Panc1 (cell line): ENCODE measurements at regions not wholly inside any gene's neighbourhood (a gene's known extent, or its start where the extent isn't known, plus 50 kb on each side); places are given as distances from the start of the nearest gene placed in this dataset.
"Not testable (repeated sequence)": the region's sequence is repeated elsewhere in the genome, so short reads cannot be mapped to it uniquely, and the experiment has no call there.

Experiments used
- ATAC-seq: fragments of 200-7000 bp; cut with Tn5 transposase; 2 replicates; pipeline ENCODE4 v1.9.1; 2020; ENCODE audit warnings: mild to moderate bottlenecking, moderate library complexity
- BruUV-seq: library from RNA; stranded (reverse); fragments of 400-500 nt; replicated peaks from 2 replicates; lab custom pipeline; 2021; lab: Mats Ljungman, UMichigan
- CTCF ChIA-PET: fragments of 300-600 bp; sonication (Branson Sonifier 250); formaldehyde crosslinking; loops from one replicate; lab custom pipeline; 2022; ENCODE audit warnings: antibody characterized with exemption; lab: Charles Lee
- POLR2A ChIA-PET: fragments of 300-600 bp; sonication (Branson Sonifier 250); formaldehyde crosslinking; loops from one replicate; lab custom pipeline; 2022; ENCODE audit warnings: antibody characterized with exemption; lab: Charles Lee
- DNase-seq: peaks from one replicate; pipeline ENCODE4 v3.0.0-alpha.2; 2010; ENCODE audit warnings: low read depth, low spot score
- H3K27ac ChIP-seq: 2 replicates; pipeline ENCODE4 v1.5.1; 2011; ENCODE audit warnings: mild to moderate bottlenecking, low read length, inconsistent platforms
- H3K27me3 ChIP-seq: fragments of 200-500 bp; sonication (Bioruptor generic); 2 replicates; pipeline ENCODE4 v1.6.0; 2014; ENCODE audit warnings: low read length, inconsistent platforms; ENCODE audit not compliant: control insufficient read depth, insufficient read depth
- H3K36me3 ChIP-seq: fragments of 200-500 bp; sonication (Bioruptor generic); 2 replicates; pipeline ENCODE4 v1.5.1; 2014; ENCODE audit warnings: inconsistent platforms, mild to moderate bottlenecking, low read length, moderate library complexity; ENCODE audit not compliant: control insufficient read depth, insufficient read depth
- H3K4me1 ChIP-seq: 2 replicates; pipeline ENCODE4 v1.5.1; 2011; ENCODE audit warnings: inconsistent platforms, mild to moderate bottlenecking, low read length, moderate library complexity; ENCODE audit not compliant: control insufficient read depth, insufficient read depth
- H3K4me3 ChIP-seq, 2 experiments: 2 replicates each; pipeline ENCODE4 v1.5.1; 2011 to 2012; ENCODE audit warnings: low read depth in 2 of 2, low read length in 2 of 2, mild to moderate bottlenecking in 2 of 2, inconsistent platforms in 1 of 2, moderate library complexity in 1 of 2
- H3K9me3 ChIP-seq: fragments of 200-500 bp; sonication (Bioruptor generic); 2 replicates; pipeline ENCODE4 v1.5.1; 2014; ENCODE audit warnings: low read depth, mild to moderate bottlenecking, inconsistent platforms, low read length, moderate library complexity; ENCODE audit not compliant: control insufficient read depth, insufficient read depth
- CTCF ChIP-seq: fragments of 450-650 bp; IDR thresholded peaks from 2 replicates; pipeline ENCODE4 v1.5.1; 2017; ENCODE audit warnings: mild to moderate bottlenecking
- POLR2AphosphoS5 ChIP-seq: IDR thresholded peaks from 2 replicates; pipeline ENCODE4 v1.6.1; 2012; ENCODE audit warnings: mild to moderate bottlenecking, low read depth, low read length, moderate library complexity
- REST ChIP-seq, 2 experiments: IDR thresholded peaks; 2 replicates each; pipeline ENCODE4 v1.6.1; 2011 to 2012; ENCODE audit warnings: low read depth in 2 of 2, control low read depth in 1 of 2, low read length in 1 of 2, mild to moderate bottlenecking in 1 of 2, moderate library complexity in 1 of 2; ENCODE audit not compliant: insufficient read depth in 1 of 2
- SIN3A ChIP-seq: IDR thresholded peaks from 2 replicates; pipeline ENCODE4 v1.6.1; 2012; ENCODE audit warnings: low read depth, mild to moderate bottlenecking, low read length, moderate library complexity, borderline replicate concordance; ENCODE audit not compliant: insufficient read depth
- TCF7L2 ChIP-seq: IDR thresholded peaks from 2 replicates; pipeline ENCODE4 v1.6.1; 2011; ENCODE audit warnings: mild to moderate bottlenecking, low read depth, low read length, inconsistent platforms
- in situ Hi-C: cut with HindIII; loops from 2 replicates; pipeline ENCODE4 v1.10.0; 2016; ENCODE audit warnings: low sequenced_read_pairs, low pct_unique_long_range_greater_than_20kb
- intact Hi-C: fragments of 100-400 bp; cut with micrococcal nuclease; formaldehyde crosslinking; loops from one replicate; pipeline ENCODE4 v1.10.0; 2022; ENCODE audit not compliant: unreplicated experiment

- ChIA-PET POLR2A (no interaction called here), CTCF (no interaction called here)
- Histone ChIP-seq H3K36me3 (no peaks in the 10 kb centered on the region), H3K27me3 (no peaks in the 10 kb centered on the region), H3K27ac (no peak overlapping the region), H3K4me3 (no peak overlapping the region), H3K4me1 (no peaks in the 10 kb centered on the region), H3K9me3 (no peaks in the 10 kb centered on the region)
- in situ Hi-C loops (no loop called here), intact Hi-C loops (no loop called here)
- DNase-seq (no peak), ATAC-seq (no peak)
- BruUV-seq, result no TSS peak
- no peak for TF ChIP-seq TCF7L2
- TF ChIP-seq REST (IDR thresholded peaks at IDR 0.05; ENCODE audit: insufficient read depth in 1 of 2, low read depth in 2 of 2, low read length in 1 of 2), result no peak
- TF ChIP-seq SIN3A, result no peak
- no peak for TF ChIP-seq POLR2AphosphoS5
- no peak for TF ChIP-seq CTCF
Measured at GRCh38 chr5:52017567-52017966, 634.3 kb downstream of the ISL1 start.

GRCh38 chr5:52024359-52024758, 641.1 kb downstream of the ISL1 start:
- TF ChIP-seq REST (IDR thresholded peaks at IDR 0.05; ENCODE audit: insufficient read depth in 1 of 2, low read depth in 2 of 2, low read length in 1 of 2) (no peak), POLR2AphosphoS5 (no peak), CTCF (no peak), SIN3A (no peak), TCF7L2 (no peak)
- Histone ChIP-seq H3K27me3 (no peaks in the 10 kb centered on the region), H3K9me3 (no peaks in the 10 kb centered on the region), H3K27ac (no peak overlapping the region), H3K36me3 (no peaks in the 10 kb centered on the region), H3K4me1 (no peaks in the 10 kb centered on the region), H3K4me3 (no peak overlapping the region)
- ChIA-PET CTCF (no interaction called here), POLR2A (no interaction called here)
- intact Hi-C loops, result no loop called here
- ATAC-seq, result no peak
- in situ Hi-C loops, result no loop called here
- DNase-seq, result no peak
- BruUV-seq, result no TSS peak

- POLR2A ChIA-PET, intact Hi-C loops, H3K27ac ChIP-seq, BruUV-seq, ATAC-seq, H3K9me3 ChIP-seq, H3K27me3 ChIP-seq, in situ Hi-C loops, H3K36me3 ChIP-seq, H3K4me3 ChIP-seq, DNase-seq, CTCF ChIA-PET, H3K4me1 ChIP-seq: not testable (repeated sequence)
Measured at GRCh38 chr5:52029836-52030235, 646.6 kb downstream of the ISL1 start.
